Activated CD8-positive, alpha-beta memory T cell treated with anti-CD3 and anti-CD28 coated beads for 4 hours (primary cell): ENCODE measurements at regions not wholly inside any gene's neighbourhood (a gene's known extent, or its start where the extent isn't known, plus 50 kb on each side); places are given as distances from the start of the nearest gene placed in this dataset.
"Not testable (repeated sequence)": the region's sequence is repeated elsewhere in the genome, so short reads cannot be mapped to it uniquely, and the experiment has no call there.

Experiments used
- DNase-seq, 2 donors: peaks; one replicate each; pipeline ENCODE4 v3.0.0-alpha.2; 2020; ENCODE audit warnings: low read depth in 2 of 2

DNA sequence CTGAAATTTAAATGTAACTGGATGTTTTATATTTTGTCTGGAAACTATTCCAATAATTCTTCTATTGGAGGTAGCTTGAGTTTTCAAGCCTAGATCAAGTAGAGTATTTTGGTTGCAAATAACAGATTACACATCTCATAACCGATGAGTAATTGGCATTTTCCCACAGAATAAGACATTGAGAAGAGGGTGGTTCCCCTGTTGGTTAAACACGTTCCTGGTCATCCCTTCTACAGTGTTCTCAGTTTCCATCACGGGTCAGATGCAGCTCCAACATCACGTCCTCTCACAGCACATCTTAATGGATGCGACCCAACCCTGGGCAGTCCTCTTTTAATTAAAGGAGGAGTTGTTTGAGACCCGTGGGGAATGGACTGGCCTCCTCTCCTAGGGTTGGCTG, 149.0 kb upstream of the ZNF516 start:
- no peak for DNase-seq

- no peak for DNase-seq
Measured at GRCh38 chr18:76643199-76643598, 148.2 kb upstream of the ZNF516 start.

DNA sequence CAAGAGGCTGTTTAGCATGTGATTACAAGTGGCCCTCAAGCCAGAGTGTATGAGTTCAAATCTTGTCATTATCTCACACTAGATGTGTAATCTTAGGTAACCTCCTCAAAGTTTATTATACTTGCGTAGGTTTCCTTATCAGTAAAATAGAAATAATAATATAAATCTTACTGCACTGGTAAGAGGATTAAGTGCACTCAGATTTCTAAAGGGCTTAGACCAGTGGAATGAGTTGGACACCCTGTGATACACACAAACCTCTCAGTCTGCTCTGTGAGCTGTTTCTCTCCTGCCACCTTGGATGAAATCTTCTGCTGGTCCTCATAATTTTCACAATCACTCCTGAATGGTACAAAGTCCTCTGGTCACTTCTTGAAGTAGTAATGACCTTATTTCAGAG, 145.4 kb upstream of the ZNF516 start:
- no peak for DNase-seq

- no peak for DNase-seq
Measured at GRCh38 chr18:76634564-76634963, 139.5 kb upstream of the ZNF516 start.

- DNase-seq: no peak
Measured at GRCh38 chr18:76633588-76634269, 138.7 kb upstream of the ZNF516 start.

DNA sequence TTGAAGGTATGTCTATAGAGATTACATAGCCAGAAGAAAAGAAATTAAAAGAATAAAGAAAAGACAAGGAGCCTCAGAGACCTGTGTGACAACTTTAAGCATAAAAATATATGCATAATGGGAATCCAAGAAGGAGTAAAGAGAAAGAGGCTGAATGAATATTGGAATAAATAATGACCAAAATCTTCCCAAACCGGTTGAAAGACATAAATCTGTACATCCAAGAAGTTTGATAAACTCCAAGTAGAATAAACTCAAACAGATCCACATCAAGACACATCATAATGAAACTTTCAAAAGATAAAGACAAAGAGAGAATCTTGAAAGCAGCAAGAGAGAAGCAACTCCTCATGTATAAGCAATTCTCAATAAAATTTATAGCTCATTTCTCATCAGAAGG, 132.4 kb upstream of the ZNF516 start:
- no peak for DNase-seq

GRCh38 chr18:76626991-76627390, 131.9 kb upstream of the ZNF516 start:
- DNase-seq: no peak

- DNase-seq: no peak
Measured at GRCh38 chr18:76622651-76623050, 127.6 kb upstream of the ZNF516 start.

GRCh38 chr18:76621782-76622495, 126.9 kb upstream of the ZNF516 start:
- no peak for DNase-seq

- DNase-seq: no peak
Measured at GRCh38 chr18:76621226-76621625, 126.2 kb upstream of the ZNF516 start.

GRCh38 chr18:76620321-76621170, 125.5 kb upstream of the ZNF516 start:
- DNase-seq: no peak

DNA sequence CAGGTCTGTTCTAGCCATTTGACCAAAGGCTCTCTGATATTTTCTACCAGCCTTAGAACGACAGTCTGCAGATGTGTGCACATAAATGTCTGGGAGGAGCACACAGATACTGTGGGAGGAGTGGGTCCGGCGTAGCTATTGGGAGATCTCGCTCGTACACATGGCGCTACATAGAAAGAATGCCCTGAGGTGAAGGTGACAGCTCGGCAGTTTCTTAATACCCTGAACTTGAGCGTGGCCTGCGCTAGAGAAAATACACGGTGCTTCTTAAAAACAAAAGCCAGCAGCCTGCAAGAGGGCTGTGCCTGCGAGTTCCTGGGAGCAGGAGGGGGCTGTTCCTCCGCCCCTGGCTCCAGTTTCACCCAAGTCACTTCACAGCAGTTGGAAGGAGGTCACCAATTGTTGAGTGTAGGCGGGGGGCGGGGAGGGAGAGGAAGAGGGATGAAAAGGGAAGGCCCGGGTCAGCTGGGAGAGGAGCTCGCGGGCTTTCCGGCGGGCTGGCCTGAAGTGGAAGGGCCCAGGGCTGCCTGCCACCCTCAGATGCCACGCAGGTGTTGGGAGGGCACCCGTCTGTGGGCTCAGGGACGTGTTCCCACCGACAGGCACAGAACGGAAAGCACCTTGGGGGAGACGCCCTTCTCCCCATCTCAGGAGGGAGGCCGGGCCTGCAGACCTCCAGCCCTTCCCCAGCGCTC, 124.7 kb upstream of the ZNF516 start:
- no peak for DNase-seq

GRCh38 chr18:76619261-76619620, 124.2 kb upstream of the ZNF516 start:
- DNase-seq: no peak

- no peak for DNase-seq
Measured at GRCh38 chr18:76618721-76619120, 123.7 kb upstream of the ZNF516 start.

DNA sequence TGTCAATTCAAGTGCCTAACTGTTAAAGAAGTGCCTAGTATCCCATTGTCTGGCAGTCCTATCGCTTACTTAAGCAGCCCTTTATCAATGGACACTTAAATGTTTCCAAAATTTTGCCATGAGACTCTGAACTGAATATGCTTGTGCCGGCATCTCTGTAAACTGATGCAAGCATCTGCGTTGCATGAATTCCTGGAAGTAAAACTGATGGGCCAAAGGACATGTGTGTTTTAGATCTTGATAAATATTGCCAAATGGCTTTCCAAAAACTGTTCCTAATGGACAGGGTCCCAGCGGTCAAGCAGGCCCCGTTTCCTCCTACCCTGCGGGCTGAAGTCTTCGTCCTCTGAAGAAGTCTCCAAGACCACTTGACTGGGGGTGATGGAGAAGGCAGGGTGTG, 121.3 kb upstream of the ZNF516 start:
- no peak for DNase-seq

DNA sequence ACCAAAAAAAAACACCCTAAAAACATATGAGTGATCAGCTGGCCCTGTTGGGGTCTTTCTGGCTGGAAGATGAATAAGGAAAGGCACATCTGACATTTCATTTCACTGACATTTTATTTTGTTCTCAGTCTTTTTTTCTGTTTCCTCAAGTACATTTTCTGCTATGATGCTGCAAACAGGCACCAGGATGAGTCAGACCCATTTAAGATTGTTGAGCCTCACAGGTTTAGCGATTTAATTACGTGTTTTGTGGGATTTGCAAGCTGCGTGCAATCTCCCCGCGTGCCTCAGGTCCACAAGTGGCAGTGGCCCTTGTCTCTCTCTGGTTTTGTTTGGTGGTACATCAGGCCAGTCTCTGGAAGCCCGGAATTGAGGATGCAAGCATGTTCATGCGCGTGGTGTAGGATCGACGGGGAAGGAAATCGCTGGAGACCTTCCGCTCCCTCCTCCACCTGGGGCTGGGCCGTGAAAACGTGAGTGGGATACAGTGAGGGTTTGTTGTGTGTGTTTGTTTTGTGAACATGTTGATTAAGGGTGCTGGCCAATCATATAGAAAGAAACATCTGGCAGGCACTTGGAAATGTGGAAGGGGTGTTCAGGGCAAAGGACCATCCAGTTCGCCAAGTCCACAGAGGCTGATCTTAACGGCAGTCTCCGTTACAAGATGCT, 120.2 kb upstream of the ZNF516 start:
- DNase-seq: no peak

- no peak for DNase-seq
Measured at GRCh38 chr18:76613755-76614120, 118.7 kb upstream of the ZNF516 start.

DNA sequence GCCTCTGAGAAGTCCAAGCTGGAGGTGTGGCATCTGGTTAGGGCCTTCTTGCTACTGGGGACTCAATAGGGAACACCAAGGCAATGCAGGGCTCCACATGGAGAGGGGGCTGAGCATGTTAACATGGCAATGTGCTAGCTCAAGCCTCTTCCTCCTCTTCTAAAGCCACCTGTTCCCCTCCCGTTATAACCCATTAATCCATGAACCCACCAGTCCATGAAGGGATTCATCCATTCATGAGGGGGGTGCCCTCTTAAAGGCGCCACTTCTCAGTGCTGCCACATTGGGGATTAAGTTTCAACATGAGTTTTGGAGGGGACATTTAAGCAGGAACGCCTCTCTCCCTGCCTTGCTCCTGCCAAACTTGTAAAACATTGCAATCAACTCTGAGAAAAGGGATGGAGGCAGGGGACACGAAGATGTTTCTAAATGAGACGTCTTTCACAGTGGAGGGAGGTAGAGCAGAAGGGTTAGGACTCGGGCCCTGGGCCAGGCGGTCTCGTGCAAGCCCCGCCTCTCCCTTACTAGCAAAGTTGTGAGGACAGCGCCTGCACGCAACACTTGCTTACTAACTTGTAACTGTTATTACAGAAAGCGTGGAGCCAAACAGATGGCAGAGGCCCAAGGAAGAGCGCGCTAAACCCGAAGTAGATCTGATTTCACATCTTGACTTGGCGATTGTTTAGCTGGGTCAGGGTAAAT, 118.2 kb upstream of the ZNF516 start:
- no peak for DNase-seq

DNA sequence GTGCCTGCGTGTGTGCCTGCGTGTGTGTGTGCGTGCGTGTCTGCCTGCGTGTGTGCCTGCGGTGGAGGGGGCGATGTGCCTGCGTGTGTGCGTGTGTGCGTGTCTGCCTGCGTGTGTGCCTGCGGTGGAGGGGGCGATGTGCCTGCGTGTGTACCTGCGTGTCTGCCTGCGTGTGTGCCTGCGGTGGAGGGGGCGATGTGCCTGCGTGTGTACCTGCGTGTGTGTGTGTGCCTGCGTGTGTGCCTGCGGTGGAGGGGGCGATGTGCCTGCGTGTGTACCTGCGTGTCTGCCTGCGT, 116.7 kb upstream of the ZNF516 start:
- not testable (repeated sequence) for DNase-seq

GRCh38 chr18:76610933-76611749, 116.1 kb upstream of the ZNF516 start:
- no peak for DNase-seq
